Naive thymus-derived CD4-positive, alpha-beta T cell (primary cell): ENCODE measurements at regions not wholly inside any gene's neighbourhood (a gene's known extent, or its start where the extent isn't known, plus 50 kb on each side); places are given as distances from the start of the nearest gene placed in this dataset.
A peak's percentile ranks its signal among the peaks of the same experiment; 100 is the strongest.

ENCODE experiments used
- ATAC-seq: fragments of 150-1000 bp; cut with Tn5 transposase; 2 replicates; pipeline ENCODE4 v1.10.0; 2021; ENCODE audit warnings: mild to moderate bottlenecking, moderate library complexity
- CTCF ChIA-PET: fragments of 350-600 bp; sonication (Branson Sonifier 250); formaldehyde crosslinking; loops from one replicate; lab custom pipeline; 2021; ENCODE audit warnings: antibody characterized with exemption; lab: Charles Lee
- POLR2A ChIA-PET: fragments of 350-600 bp; sonication (Branson Sonifier 250); formaldehyde crosslinking; loops from one replicate; lab custom pipeline; 2021; ENCODE audit warnings: antibody characterized with exemption, inconsistent platforms; lab: Charles Lee
- DNase-seq, 9 donors: peaks; one replicate each; pipeline versions ENCODE4 v3.0.0 to v3.0.0-alpha.2; 2020 to 2022; ENCODE audit warnings: mixed read lengths in 1 of 9
- H3K27ac ChIP-seq: one replicate; pipeline ENCODE4 v1.7.0; 2013; ENCODE audit warnings: mild to moderate bottlenecking, low read depth, low read length, moderate library complexity
- H3K27me3 ChIP-seq, 2 donors: one replicate each; pipeline ENCODE4 v1.7.0; 2013; ENCODE audit warnings: low read length in 2 of 2, mild to moderate bottlenecking in 2 of 2, moderate library complexity in 2 of 2; ENCODE audit not compliant: control insufficient read depth in 2 of 2, insufficient read depth in 2 of 2
- H3K36me3 ChIP-seq, 3 experiments: 1 replicate in 2 of 3; 2 replicates in 1 of 3; pipeline ENCODE4 v1.7.0; 2013; ENCODE audit warnings: low read length in 3 of 3, mild to moderate bottlenecking in 3 of 3, moderate library complexity in 1 of 3; ENCODE audit not compliant: insufficient read depth in 3 of 3, control insufficient read depth in 2 of 3
- H3K4me1 ChIP-seq, 2 donors: one replicate each; pipeline ENCODE4 v1.7.0; 2013; ENCODE audit warnings: low read length in 2 of 2, mild to moderate bottlenecking in 2 of 2, moderate library complexity in 1 of 2; ENCODE audit not compliant: control insufficient read depth in 2 of 2, insufficient read depth in 2 of 2
- H3K4me3 ChIP-seq: 2 replicates; pipeline ENCODE4 v1.7.0; 2013; ENCODE audit warnings: mild to moderate bottlenecking, low read length
- H3K9me3 ChIP-seq, 3 experiments: 1 replicate in 2 of 3; 2 replicates in 1 of 3; pipeline ENCODE4 v1.7.0; 2013; ENCODE audit warnings: low read length in 3 of 3; ENCODE audit not compliant: control insufficient read depth in 2 of 3
- H3K27ac Mint-ChIP-seq, 9 donors: one replicate each; pipeline ENCODE4 v1.8.0; 2020 to 2022; ENCODE audit warnings: mixed read lengths in 9 of 9, mild to moderate bottlenecking in 8 of 9, moderate library complexity in 5 of 9, inconsistent platforms in 2 of 9
- H3K27me3 Mint-ChIP-seq, 5 donors: one replicate each; pipeline ENCODE4 v1.8.0; 2021 to 2022; ENCODE audit warnings: mixed read lengths in 5 of 5, mild to moderate bottlenecking in 1 of 5
- H3K36me3 Mint-ChIP-seq, 5 donors: one replicate each; pipeline ENCODE4 v1.8.0; 2020 to 2022; ENCODE audit warnings: mixed read lengths in 5 of 5, mild to moderate bottlenecking in 3 of 5, inconsistent platforms in 1 of 5
- H3K4me1 Mint-ChIP-seq, 7 donors: one replicate each; pipeline ENCODE4 v1.8.0; 2020 to 2022; ENCODE audit warnings: mixed read lengths in 7 of 7, mild to moderate bottlenecking in 3 of 7, inconsistent platforms in 1 of 7
- H3K4me3 Mint-ChIP-seq, 10 donors: one replicate each; pipeline ENCODE4 v1.8.0; 2020 to 2022; ENCODE audit warnings: mild to moderate bottlenecking in 10 of 10, mixed read lengths in 10 of 10, moderate library complexity in 6 of 10, inconsistent platforms in 2 of 10
- H3K9me3 Mint-ChIP-seq, 11 donors: one replicate each; pipeline ENCODE4 v1.8.0; 2020 to 2022; ENCODE audit warnings: mixed read lengths in 11 of 11, mild to moderate bottlenecking in 4 of 11, inconsistent platforms in 1 of 11, moderate library complexity in 1 of 11
- intact Hi-C, 2 donors: fragments of 100-400 bp; cut with micrococcal nuclease; formaldehyde crosslinking; loops; one replicate each; pipeline ENCODE4 v1.15.1; 2023

DNA sequence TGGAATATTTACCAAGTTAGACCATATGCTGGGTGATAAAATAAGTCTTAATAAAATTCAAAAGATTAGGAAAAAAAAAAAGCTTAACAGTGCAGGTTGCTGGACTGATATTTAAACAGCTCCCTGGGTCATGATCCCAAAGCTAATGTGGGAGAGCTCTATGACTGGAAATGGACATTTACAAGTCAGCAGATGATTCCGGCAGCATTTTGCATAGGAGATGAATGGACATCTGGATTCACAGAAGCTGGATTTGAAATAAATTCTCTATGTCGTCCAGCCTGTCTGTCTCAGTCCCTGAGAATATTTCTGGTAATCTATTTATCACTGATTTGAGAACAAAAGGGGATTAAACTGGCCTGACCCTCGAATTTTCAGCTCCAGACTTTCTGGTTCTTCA, 52.3 kb upstream of the KLHL25 start:
- Mint-ChIP-seq H3K4me1 (no peaks in the 10 kb centered on the region), H3K9me3 (peaks cover 0 to 5% (median 0%) of the 10 kb centered on the region in 11 donors), H3K4me3 (no peak overlapping the region), H3K27me3 (peaks cover 0 to 41% (median 16%) of the 10 kb centered on the region in 5 donors), H3K27ac (no peak overlapping the region), H3K36me3 (no peaks in the 10 kb centered on the region)
- Histone ChIP-seq H3K4me3 (no peak overlapping the region), H3K36me3 (no peaks in the 10 kb centered on the region), H3K9me3 (no peaks in the 10 kb centered on the region), H3K27ac (no peak overlapping the region), H3K27me3 (no peaks in the 10 kb centered on the region), H3K4me1 (no peaks in the 10 kb centered on the region)
- intact Hi-C loops, result loop anchor here in 1 of 2 donors (10.0 kb wide), 1 partner anchor 232 kb away; no protein-coding TSS in a partner anchor
- ChIA-PET CTCF (interaction anchor here (0.9 to 1.3 kb wide), 3 partner anchors 78 to 117 kb away, joined by 3 to 9 read pairs (median 6); no protein-coding TSS in a partner anchor), POLR2A (interaction anchor here (0.6 kb wide), 1 partner anchor 699 kb away, joined by 6 read pairs; no protein-coding TSS in a partner anchor)
- ATAC-seq (no peak), DNase-seq (no peak)

DNA sequence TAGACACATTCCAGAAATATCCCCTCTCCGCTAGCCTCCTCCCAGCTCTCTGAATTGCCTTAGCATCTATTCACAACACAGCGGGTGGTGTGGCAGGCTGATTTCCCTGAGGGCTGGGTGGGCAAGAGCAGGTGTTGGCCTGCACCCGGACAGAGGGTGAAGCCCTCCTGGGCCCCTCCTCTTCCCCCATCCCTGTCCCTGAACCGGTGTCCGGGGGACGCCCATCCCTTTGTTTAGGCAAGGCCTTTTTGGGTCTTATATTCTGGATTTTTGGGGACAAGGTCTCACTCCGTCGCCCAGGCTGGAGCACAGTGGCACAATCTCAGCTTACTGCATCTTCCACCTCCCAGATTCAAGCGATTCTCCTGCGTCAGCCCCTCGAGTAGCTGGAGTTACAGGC, 55.2 kb upstream of the KLHL25 start:
- Mint-ChIP-seq H3K36me3 (no peaks in the 10 kb centered on the region), H3K27ac (no peak overlapping the region), H3K27me3 (peaks cover 5 to 43% (median 9%) of the 10 kb centered on the region in 5 donors), H3K4me1 (peaks cover 0 to 5% (median 0%) of the 10 kb centered on the region in 7 donors), H3K4me3 (no peak overlapping the region), H3K9me3 (peaks cover 0 to 5% (median 0%) of the 10 kb centered on the region in 11 donors)
- ATAC-seq (no peak), DNase-seq (no peak)
- H3K36me3 ChIP-seq, result no peaks in the 10 kb centered on the region
- H3K27me3 ChIP-seq, result no peaks in the 10 kb centered on the region
- intact Hi-C loops, result loop anchor here (10.0 kb wide), 4 partner anchors 235 to 1755 kb away; no protein-coding TSS in a partner anchor
- H3K9me3 ChIP-seq, result no peaks in the 10 kb centered on the region
- H3K4me3 ChIP-seq, result no peak overlapping the region
- no peaks in the 10 kb centered on the region for H3K4me1 ChIP-seq
- H3K27ac ChIP-seq, result no peak overlapping the region
- POLR2A ChIA-PET, result no interaction called here
- CTCF ChIA-PET, result no interaction called here

DNA sequence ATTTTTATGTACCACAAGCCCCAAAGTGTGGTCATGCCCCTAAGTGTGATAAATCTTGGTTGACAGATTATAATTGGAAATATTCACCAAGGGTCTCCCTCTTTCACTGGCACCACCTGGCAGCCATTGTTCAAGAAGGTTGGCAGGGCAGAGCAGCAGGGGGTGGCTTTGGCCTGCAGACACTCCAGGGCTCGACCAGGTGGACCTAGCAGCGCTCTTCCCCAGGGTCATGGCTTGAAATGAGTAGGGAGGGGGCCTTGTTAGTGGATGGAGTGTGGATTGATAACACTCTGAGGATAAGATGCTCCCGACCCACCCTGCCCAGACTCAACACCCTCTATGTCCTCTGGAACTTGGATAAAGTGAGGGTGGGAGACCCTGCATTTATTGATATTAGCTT, 58.2 kb upstream of the KLHL25 start:
- H3K36me3 ChIP-seq, result no peaks in the 10 kb centered on the region
- H3K4me3 Mint-ChIP-seq, result no peak overlapping the region
- no peaks in the 10 kb centered on the region for H3K36me3 Mint-ChIP-seq
- no peaks in the 10 kb centered on the region for H3K9me3 ChIP-seq
- CTCF ChIA-PET, result interaction anchor here (0.6 kb wide), 1 partner anchor 10 kb away, joined by 5 read pairs; no protein-coding TSS in a partner anchor
- no peak overlapping the region for H3K4me3 ChIP-seq
- ATAC-seq, result no peak
- peaks cover 10 to 36% (median 18%) of the 10 kb centered on the region in 5 donors for H3K27me3 Mint-ChIP-seq
- peaks cover 0 to 14% (median 0%) of the 10 kb centered on the region in 7 donors for H3K4me1 Mint-ChIP-seq
- intact Hi-C loops, result loop anchor here (10.0 kb wide), 3 partner anchors 372 to 1752 kb away; no protein-coding TSS in a partner anchor
- no peak overlapping the region for H3K27ac Mint-ChIP-seq
- H3K27me3 ChIP-seq, result no peaks in the 10 kb centered on the region
- H3K27ac ChIP-seq, result no peak overlapping the region
- DNase-seq, result no peak
- no peaks in the 10 kb centered on the region for H3K9me3 Mint-ChIP-seq
- H3K4me1 ChIP-seq, result no peaks in the 10 kb centered on the region
- POLR2A ChIA-PET, result no interaction called here

DNA sequence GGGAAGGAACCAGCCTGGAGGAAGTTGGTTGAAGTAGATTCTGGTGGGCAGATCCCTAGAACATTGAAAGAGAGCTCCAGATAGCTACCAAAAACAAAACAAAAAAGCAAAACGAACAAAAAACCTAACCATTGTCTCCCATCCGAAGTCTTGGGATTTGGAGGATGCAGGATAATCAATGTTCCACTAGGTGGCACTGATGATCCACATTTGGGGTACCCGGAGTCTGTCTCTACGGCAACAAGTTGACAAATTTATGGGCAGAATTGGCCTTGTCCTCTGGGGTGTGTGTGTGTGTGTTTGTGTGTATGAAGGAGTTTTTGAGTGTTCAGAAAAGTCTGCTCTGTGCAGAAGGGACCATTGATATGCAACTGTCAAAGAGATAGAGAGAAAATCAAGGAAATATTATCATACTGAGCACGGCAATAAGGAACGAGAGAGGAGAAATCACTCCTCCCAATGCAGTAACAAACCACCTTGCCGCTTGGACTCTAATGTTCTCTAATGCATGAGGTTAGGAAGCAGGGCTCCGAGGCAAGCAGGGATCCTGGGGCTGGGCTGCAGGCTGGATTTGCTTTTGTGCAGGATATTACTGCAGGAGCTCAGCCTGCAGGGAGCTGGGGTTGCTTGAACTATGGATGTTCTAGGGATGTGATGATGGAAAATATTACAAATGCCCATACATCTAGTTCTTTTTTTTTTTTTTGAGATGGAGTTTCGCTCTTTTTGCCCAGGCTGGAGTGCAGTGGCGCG, 59.8 kb upstream of the KLHL25 start:
- peak overlapping the region in 1 of 9 donors; percentile 54 for H3K27ac Mint-ChIP-seq
- H3K27me3 Mint-ChIP-seq, result peaks cover 18 to 37% (median 24%) of the 10 kb centered on the region in 5 donors
- peaks cover 0 to 7% of the 10 kb centered on the region in 2 donors for H3K4me1 ChIP-seq
- peak; percentile 71 for ATAC-seq
- peaks cover 0 to 21% (median 4%) of the 10 kb centered on the region in 7 donors for H3K4me1 Mint-ChIP-seq
- no peaks in the 10 kb centered on the region for H3K9me3 Mint-ChIP-seq
- ChIA-PET POLR2A (no interaction called here), CTCF (no interaction called here)
- H3K4me3 ChIP-seq, result no peak overlapping the region
- no peaks in the 10 kb centered on the region for H3K36me3 Mint-ChIP-seq
- H3K4me3 Mint-ChIP-seq, result no peak overlapping the region
- H3K36me3 ChIP-seq, result no peaks in the 10 kb centered on the region
- intact Hi-C loops, result loop anchor here (5.0 to 10.0 kb wide), 4 partner anchors 370 to 1750 kb away; no protein-coding TSS in a partner anchor
- no peaks in the 10 kb centered on the region for H3K27me3 ChIP-seq
- no peak overlapping the region for H3K27ac ChIP-seq
- DNase-seq, result peak in 8 of 9 donors; percentile 27 to 70 (median 63)
- H3K9me3 ChIP-seq, result no peaks in the 10 kb centered on the region

DNA sequence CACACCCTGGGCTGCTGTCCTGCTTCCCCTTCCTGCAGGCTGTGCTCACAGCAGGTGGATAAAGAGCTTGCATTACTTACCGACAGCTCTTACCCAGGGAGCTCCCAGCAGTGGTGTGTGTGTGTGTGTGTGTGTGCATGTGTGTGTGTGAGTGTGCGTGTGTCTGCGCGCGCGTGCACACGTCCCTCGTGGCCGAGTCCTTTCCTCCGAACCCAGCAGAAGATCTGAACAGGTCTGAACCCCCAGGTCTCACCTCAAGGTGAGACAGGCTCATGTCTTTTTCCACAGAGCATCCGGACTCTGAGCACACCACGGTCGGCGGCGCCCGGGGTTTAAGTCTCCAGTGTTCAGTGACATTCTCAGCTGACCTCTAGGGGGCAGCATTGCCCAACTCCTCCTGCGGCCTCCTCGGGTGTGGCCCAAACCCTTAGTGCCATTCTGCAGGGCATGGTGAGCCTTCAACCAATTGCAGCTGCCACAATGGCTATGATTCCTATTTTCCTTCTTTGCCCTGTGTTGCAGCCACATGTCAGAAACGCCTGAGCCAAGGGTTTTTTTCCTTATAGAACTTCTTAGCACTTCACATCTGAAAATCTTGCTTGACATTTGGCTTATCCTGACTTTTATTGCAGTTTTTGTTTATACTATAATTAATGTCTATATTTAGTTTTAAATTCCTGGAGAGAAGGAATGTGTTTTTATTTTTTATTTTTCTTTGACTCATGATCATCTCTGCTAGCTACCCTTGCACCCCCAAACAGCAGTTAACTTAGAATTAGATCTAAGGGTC, 64.1 kb upstream of the KLHL25 start:
- intact Hi-C loops, result loop anchor here (2.0 to 10.0 kb wide), 5 partner anchors 366 to 1746 kb away; no protein-coding TSS in a partner anchor
- H3K27ac ChIP-seq, result no peak overlapping the region
- ATAC-seq (peak; percentile 91), DNase-seq (peak; percentile 48 to 77 (median 69))
- ChIA-PET POLR2A (no interaction called here), CTCF (interaction anchor here (1.3 kb wide), 1 partner anchor 885 kb away, joined by 6 read pairs; no protein-coding TSS in a partner anchor)
- peak overlapping the region in 2 of 9 donors; percentile 52 to 65 for H3K27ac Mint-ChIP-seq
- H3K36me3 Mint-ChIP-seq, result no peaks in the 10 kb centered on the region
- H3K4me1 ChIP-seq, result peaks cover 0 to 7% of the 10 kb centered on the region in 2 donors
- H3K4me3 ChIP-seq, result no peak overlapping the region
- peaks cover 18 to 33% (median 27%) of the 10 kb centered on the region in 5 donors for H3K27me3 Mint-ChIP-seq
- peaks cover 0 to 21% (median 4%) of the 10 kb centered on the region in 7 donors for H3K4me1 Mint-ChIP-seq
- no peaks in the 10 kb centered on the region for H3K36me3 ChIP-seq
- H3K4me3 Mint-ChIP-seq, result peak overlapping the region in 8 of 10 donors; percentile 27 to 83 (median 45)
- H3K9me3 ChIP-seq, result no peaks in the 10 kb centered on the region
- H3K9me3 Mint-ChIP-seq, result no peaks in the 10 kb centered on the region
- H3K27me3 ChIP-seq, result no peaks in the 10 kb centered on the region

DNA sequence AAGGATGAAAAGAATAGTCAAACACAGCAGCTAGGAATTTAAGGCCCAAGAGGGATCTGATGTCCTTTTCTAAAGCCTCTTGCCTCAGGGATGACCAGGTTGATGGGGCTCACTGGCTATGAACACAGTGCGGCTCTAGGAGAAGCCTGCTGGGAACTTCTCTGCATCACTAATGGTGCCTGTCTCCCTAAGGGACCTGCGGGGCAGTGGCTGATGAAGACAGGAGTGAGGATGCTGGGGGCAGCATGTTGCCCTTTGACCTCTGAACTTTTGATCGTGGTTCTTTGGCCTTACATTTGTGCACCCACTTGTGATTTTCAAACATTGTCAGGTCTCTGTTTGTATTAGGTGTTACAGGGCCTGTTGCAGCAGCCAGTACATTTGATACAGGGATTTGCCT, 64.9 kb upstream of the KLHL25 start:
- ATAC-seq (no peak), DNase-seq (no peak)
- Histone ChIP-seq H3K36me3 (no peaks in the 10 kb centered on the region), H3K27me3 (no peaks in the 10 kb centered on the region), H3K27ac (no peak overlapping the region), H3K4me3 (no peak overlapping the region), H3K4me1 (peaks cover 0 to 7% of the 10 kb centered on the region in 2 donors), H3K9me3 (no peaks in the 10 kb centered on the region)
- intact Hi-C loops, result loop anchor here (2.0 to 10.0 kb wide), 5 partner anchors 365 to 1745 kb away; no protein-coding TSS in a partner anchor
- POLR2A ChIA-PET, result no interaction called here
- Mint-ChIP-seq H3K4me1 (peaks cover 0 to 17% (median 5%) of the 10 kb centered on the region in 7 donors), H3K9me3 (no peaks in the 10 kb centered on the region), H3K36me3 (no peaks in the 10 kb centered on the region), H3K4me3 (no peak overlapping the region), H3K27ac (no peak overlapping the region), H3K27me3 (peaks cover 15 to 28% (median 25%) of the 10 kb centered on the region in 5 donors)
- CTCF ChIA-PET, result no interaction called here
